ENCODE measurements at regions not wholly inside any gene's neighbourhood (a gene's known extent, or its start where the extent isn't known, plus 50 kb on each side); places are given as distances from the start of the nearest gene placed in this dataset.

DNA sequence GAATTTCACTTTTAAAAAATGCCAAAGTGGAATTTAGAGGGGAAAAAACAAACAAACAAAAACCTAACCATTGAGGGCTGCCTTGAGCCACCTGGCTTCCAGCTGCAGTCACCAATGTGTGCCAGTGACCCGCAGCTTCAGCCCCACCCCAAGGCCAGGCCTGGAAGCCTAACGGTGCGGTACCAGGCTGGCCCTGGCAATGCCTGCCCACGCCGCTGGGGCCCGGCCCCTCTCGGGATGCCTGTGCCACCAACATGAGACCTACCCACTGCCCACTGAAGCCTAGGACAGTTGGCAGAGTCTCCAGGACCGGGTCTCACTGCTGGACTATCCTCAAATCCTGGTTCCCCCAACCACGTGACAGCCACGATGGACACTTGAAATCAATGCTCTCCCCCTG is 96.6 kb downstream of the NCOR2 start:
- no peak for TF ChIP-seq EZH2 (IDR thresholded peaks at IDR 0.05; ENCODE audit: low read length, missing control alignments)
- TF ChIP-seq, protein P1, sequence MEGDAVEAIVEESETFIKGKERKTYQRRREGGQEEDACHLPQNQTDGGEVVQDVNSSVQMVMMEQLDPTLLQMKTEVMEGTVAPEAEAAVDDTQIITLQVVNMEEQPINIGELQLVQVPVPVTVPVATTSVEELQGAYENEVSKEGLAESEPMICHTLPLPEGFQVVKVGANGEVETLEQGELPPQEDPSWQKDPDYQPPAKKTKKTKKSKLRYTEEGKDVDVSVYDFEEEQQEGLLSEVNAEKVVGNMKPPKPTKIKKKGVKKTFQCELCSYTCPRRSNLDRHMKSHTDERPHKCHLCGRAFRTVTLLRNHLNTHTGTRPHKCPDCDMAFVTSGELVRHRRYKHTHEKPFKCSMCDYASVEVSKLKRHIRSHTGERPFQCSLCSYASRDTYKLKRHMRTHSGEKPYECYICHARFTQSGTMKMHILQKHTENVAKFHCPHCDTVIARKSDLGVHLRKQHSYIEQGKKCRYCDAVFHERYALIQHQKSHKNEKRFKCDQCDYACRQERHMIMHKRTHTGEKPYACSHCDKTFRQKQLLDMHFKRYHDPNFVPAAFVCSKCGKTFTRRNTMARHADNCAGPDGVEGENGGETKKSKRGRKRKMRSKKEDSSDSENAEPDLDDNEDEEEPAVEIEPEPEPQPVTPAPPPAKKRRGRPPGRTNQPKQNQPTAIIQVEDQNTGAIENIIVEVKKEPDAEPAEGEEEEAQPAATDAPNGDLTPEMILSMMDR (conservative IDR thresholded peaks at IDR 0.05 in 1 of 2, IDR thresholded peaks at IDR 0.05 in 1 of 2; ENCODE audit: low read depth in 1 of 2, low read length in 2 of 2): no peak

All from fibroblast of lung (primary cell).